Stimulated activated CD4-positive, alpha-beta T cell treated with anti-CD3 and anti-CD28 coated beads, Interleukin-1b, Interleukin-23, amount 100 ng/mL, for 48 hours (primary cell): ENCODE measurements at regions not wholly inside any gene's neighbourhood (a gene's known extent, or its start where the extent isn't known, plus 50 kb on each side); places are given as distances from the start of the nearest gene placed in this dataset.

Experiments
- DNase-seq: peaks from one replicate; pipeline ENCODE4 v3.0.0-alpha.2; 2020

- no peak for DNase-seq
Observed at GRCh38 chr18:45505497-45506206, 109.6 kb upstream of the SLC14A2 start.

- DNase-seq = no peak
Observed at GRCh38 chr18:45506951-45507350, 108.3 kb upstream of the SLC14A2 start.

- no peak for DNase-seq
Observed at GRCh38 chr18:45509535-45509934, 105.7 kb upstream of the SLC14A2 start.

- DNase-seq = no peak
Observed at GRCh38 chr18:45510656-45511055, 104.6 kb upstream of the SLC14A2 start.

GRCh38 chr18:45512363-45512953 is 102.8 kb upstream of the SLC14A2 start:
- DNase-seq = no peak

- no peak for DNase-seq
Observed at GRCh38 chr18:45517181-45517741, 98.0 kb upstream of the SLC14A2 start.

GRCh38 chr18:45518311-45519155 is 96.7 kb upstream of the SLC14A2 start:
- DNase-seq = no peak

- DNase-seq = no peak
Observed at GRCh38 chr18:45519411-45520280, 95.6 kb upstream of the SLC14A2 start.

GRCh38 chr18:45521136-45521535 is 94.1 kb upstream of the SLC14A2 start:
- DNase-seq = no peak

GRCh38 chr18:45521777-45522176 is 93.5 kb upstream of the SLC14A2 start:
- DNase-seq = no peak

GRCh38 chr18:45522371-45522770 is 92.9 kb upstream of the SLC14A2 start:
- DNase-seq = no peak

- DNase-seq = no peak
Observed at GRCh38 chr18:45525301-45525700, 90.0 kb upstream of the SLC14A2 start.

- DNase-seq = no peak
Observed at GRCh38 chr18:45526114-45526841, 89.0 kb upstream of the SLC14A2 start.

GRCh38 chr18:45527891-45528290 is 87.4 kb upstream of the SLC14A2 start:
- no peak for DNase-seq

GRCh38 chr18:45528712-45529336 is 86.5 kb upstream of the SLC14A2 start:
- no peak for DNase-seq

- no peak for DNase-seq
Observed at GRCh38 chr18:45538444-45538843, 76.8 kb upstream of the SLC14A2 start.

- no peak for DNase-seq
Observed at GRCh38 chr18:45539491-45539891, 75.8 kb upstream of the SLC14A2 start.

GRCh38 chr18:45540125-45540524 is 75.2 kb upstream of the SLC14A2 start:
- no peak for DNase-seq

- DNase-seq = no peak
Observed at GRCh38 chr18:45541421-45541820, 73.9 kb upstream of the SLC14A2 start.

GRCh38 chr18:45542043-45542442 is 73.2 kb upstream of the SLC14A2 start:
- DNase-seq = no peak

- DNase-seq = no peak
Observed at GRCh38 chr18:45547910-45548309, 67.4 kb upstream of the SLC14A2 start.
